ENCODE measurements at regions not wholly inside any gene's neighbourhood (a gene's known extent, or its start where the extent isn't known, plus 50 kb on each side); places are given as distances from the start of the nearest gene placed in this dataset.

- TF ChIP-seq CTCF (IDR thresholded peaks at IDR 0.05; ENCODE audit: insufficient read depth, low read depth, low read length), result no peak
- no peak for TF ChIP-seq EZH2 (IDR thresholded peaks at IDR 0.05; ENCODE audit: insufficient read depth, low read length)
Measured at GRCh38 chr2:204069804-204070203, 133.2 kb downstream of the ICOS start.
